GM12878 (cell line): ENCODE measurements at regions not wholly inside any gene's neighbourhood (a gene's known extent, or its start where the extent isn't known, plus 50 kb on each side); places are given as distances from the start of the nearest gene placed in this dataset.

ENCODE experiments used
- ATAC-seq: fragments of 200-7000 bp; cut with Tn5 transposase; 3 replicates; pipeline ENCODE4 v1.9.1; 2020; ENCODE audit warnings: mild to moderate bottlenecking, moderate library complexity
- BruUV-seq: library from RNA; stranded (reverse); fragments of 400-500 nt; replicated peaks from 2 replicates; lab custom pipeline; 2021; lab: Mats Ljungman, UMichigan
- CTCF ChIA-PET: fragments of 300-600 bp; sonication (Branson Sonifier 250); formaldehyde crosslinking; extraction: SDS; loops from one replicate; lab custom pipeline; 2021; ENCODE audit warnings: inconsistent platforms; lab: Yijun Ruan, JAX
- POLR2A ChIA-PET: fragments of 350-600 bp; formaldehyde crosslinking; extraction: SDS; loops from one replicate; lab custom pipeline; 2021; ENCODE audit warnings: inconsistent platforms; lab: Charles Lee
- RAD21 ChIA-PET: fragments of 300-600 bp; sonication (Branson Sonifier 250); formaldehyde crosslinking; loops from one replicate; lab custom pipeline; 2023; ENCODE audit warnings: antibody characterized with exemption; ENCODE audit not compliant: unreplicated experiment; lab: Charles Lee
- SMC1A ChIA-PET: fragments of 300-600 bp; sonication (Branson Sonifier 250); formaldehyde crosslinking; loops from one replicate; lab custom pipeline; 2023; ENCODE audit not compliant: unreplicated experiment, uncharacterized antibody; lab: Charles Lee
- DNase-seq: peaks from one replicate; pipeline ENCODE4 v3.0.0-alpha.2; 2011; ENCODE audit warnings: low read depth, low spot score
- FAIRE-seq: peaks from 3 replicates; lab custom pipeline; 2011; peaks lifted over from hg19 to GRCh38; lab: Jason Lieb, UNC
- H2AFZ ChIP-seq: 2 replicates; pipeline ENCODE4 v1.6.0; 2011; ENCODE audit warnings: low read depth, low read length, control low read depth; ENCODE audit not compliant: control insufficient read depth
- H3K27ac ChIP-seq: 2 replicates; pipeline ENCODE4 v1.5.1; 2011; ENCODE audit warnings: control low read depth; ENCODE audit not compliant: control insufficient read depth, insufficient read depth
- H3K27me3 ChIP-seq, 2 experiments: replicated peaks in 1 of 2; 2 replicates each; pipeline versions ENCODE4 v1.6.0 to v1.6.1; 2011; ENCODE audit warnings: low read length in 1 of 2; ENCODE audit not compliant: control insufficient read depth in 2 of 2, insufficient read depth in 2 of 2
- H3K36me3 ChIP-seq, 2 experiments: 2 replicates each; pipeline ENCODE4 v1.5.1; 2011; ENCODE audit warnings: low read length in 1 of 2; ENCODE audit not compliant: control insufficient read depth in 2 of 2, insufficient read depth in 2 of 2
- H3K4me1 ChIP-seq: 2 replicates; pipeline ENCODE4 v1.6.1; 2011; ENCODE audit warnings: mild to moderate bottlenecking, low read length, moderate library complexity, mixed read lengths; ENCODE audit not compliant: control insufficient read depth, insufficient read depth
- H3K4me2 ChIP-seq: 2 replicates; pipeline ENCODE4 v1.6.0; 2011; ENCODE audit warnings: control low read depth; ENCODE audit not compliant: control insufficient read depth, insufficient read depth
- H3K4me3 ChIP-seq: fragments of 200-600 bp; sonication (generic); 2 replicates; pipeline ENCODE4 v1.5.1; 2016
- H3K79me2 ChIP-seq: 2 replicates; pipeline ENCODE4 v1.6.0; 2011; ENCODE audit warnings: low read length; ENCODE audit not compliant: control insufficient read depth, insufficient read depth
- H3K9ac ChIP-seq: 2 replicates; pipeline ENCODE4 v1.8.0; 2011; ENCODE audit warnings: low read length, control low read depth, mixed read lengths; ENCODE audit not compliant: control insufficient read depth, insufficient read depth
- H3K9me3 ChIP-seq: replicated peaks from 3 replicates; pipeline ENCODE4 v1.5.1; 2011; ENCODE audit warnings: mild to moderate bottlenecking, low read length; ENCODE audit not compliant: control insufficient read depth, insufficient read depth
- H4K20me1 ChIP-seq: 2 replicates; pipeline ENCODE4 v1.6.0; 2011; ENCODE audit not compliant: control insufficient read depth, insufficient read depth
- ATF7 ChIP-seq: fragments of 450-650 bp; IDR thresholded peaks from 2 replicates; pipeline ENCODE4 v1.6.1; 2016; ENCODE audit warnings: low read depth, mild to moderate bottlenecking
- BRCA1 ChIP-seq: IDR thresholded peaks from 2 replicates; pipeline ENCODE4 v1.6.1; 2011; ENCODE audit warnings: low read depth, low read length, improper control_type of control experiment
- CBX5 ChIP-seq: sonication (generic); IDR thresholded peaks from 2 replicates; pipeline ENCODE4 v1.6.1; 2016; ENCODE audit warnings: low read depth, moderate library complexity, mild to moderate bottlenecking, inconsistent platforms
- EED ChIP-seq: sonication (generic); IDR thresholded peaks from 2 replicates; pipeline ENCODE4 v1.6.1; 2016; ENCODE audit warnings: antibody characterized with exemption, low read depth
- EGR1 ChIP-seq, 2 experiments: IDR thresholded peaks; 1 replicate in 1 of 2; 2 replicates in 1 of 2; pipeline ENCODE4 v1.6.1; 2011 to 2012; ENCODE audit warnings: low read depth in 2 of 2, low read length in 2 of 2, borderline replicate concordance in 1 of 2, mild to moderate bottlenecking in 1 of 2, moderate library complexity in 1 of 2
- FOXK2 ChIP-seq: fragments of 450-650 bp; IDR thresholded peaks from 2 replicates; pipeline ENCODE4 v1.6.1; 2017; ENCODE audit warnings: mild to moderate bottlenecking, moderate library complexity
- LARP7 ChIP-seq: fragments of 450-650 bp; IDR thresholded peaks from 2 replicates; pipeline ENCODE4 v1.6.1; 2017; ENCODE audit warnings: mild to moderate bottlenecking
- RAD51 ChIP-seq: fragments of 450-650 bp; IDR thresholded peaks from 2 replicates; pipeline ENCODE4 v1.6.1; 2016; ENCODE audit warnings: moderate library complexity, mild to moderate bottlenecking, inconsistent platforms
- SP1 ChIP-seq: IDR thresholded peaks from one replicate; pipeline ENCODE4 v1.6.1; 2011; ENCODE audit warnings: low read depth, low read length
- SUPT20H ChIP-seq: IDR thresholded peaks from 2 replicates; pipeline ENCODE4 v1.6.1; 2011; ENCODE audit warnings: low read depth, mild to moderate bottlenecking, low read length, moderate library complexity, borderline replicate concordance; ENCODE audit not compliant: control insufficient read depth
- USF1 ChIP-seq: IDR thresholded peaks from 2 replicates; pipeline ENCODE4 v1.6.1; 2011; ENCODE audit warnings: borderline replicate concordance, low read depth, mild to moderate bottlenecking, moderate library complexity, mixed read lengths, low read length; ENCODE audit not compliant: insufficient read depth; ENCODE audit errors: extremely low read length
- YBX1 ChIP-seq: fragments of 450-650 bp; IDR thresholded peaks from 2 replicates; pipeline ENCODE4 v1.6.1; 2016; ENCODE audit warnings: antibody characterized with exemption
- WGBS: methylation state at CpG from one replicate; pipeline ENCODE4 v1.1.6; 2016; ENCODE audit warnings: low lambda C conversion rate; ENCODE audit not compliant: insufficient replicate concordance, insufficient coverage; ENCODE audit errors: missing lambda C conversion rate; 5-methylcytosine and 5-hydroxymethylcytosine counted together
- in situ Hi-C: fragments of 300-500 bp; cut with MboI; formaldehyde crosslinking; loops from 9 replicates; pipeline ENCODE4 v1.14.3; 2018; ENCODE audit warnings: mixed read lengths
- intact Hi-C: fragments of 100-400 bp; cut with micrococcal nuclease; formaldehyde crosslinking; loops from one replicate; pipeline ENCODE4 v1.14.2; 2022; ENCODE audit not compliant: unreplicated experiment
- TF ChIP-seq, protein P1 (sequence below): fragments of 150-350 bp; IDR thresholded peaks from 2 replicates; pipeline ENCODE4 v1.6.1; 2016; ENCODE audit warnings: low read depth, low read length
- TF ChIP-seq, protein P2 (sequence below): fragments of 450-650 bp; IDR thresholded peaks from 2 replicates; pipeline ENCODE4 v1.6.1; 2017; ENCODE audit warnings: mild to moderate bottlenecking
- TF ChIP-seq, protein P3 (sequence below): fragments of 450-650 bp; IDR thresholded peaks from 2 replicates; pipeline ENCODE4 v1.6.1; 2017; ENCODE audit warnings: low read depth, mild to moderate bottlenecking, moderate library complexity
- TF ChIP-seq, protein P4 (sequence below), 3 experiments: IDR thresholded peaks in 2 of 3; conservative IDR thresholded peaks in 1 of 3; 2 replicates each; pipeline ENCODE4 v1.5.1; 2011; ENCODE audit warnings: low read depth in 3 of 3, low read length in 3 of 3, mild to moderate bottlenecking in 3 of 3, control low read depth in 2 of 3, moderate library complexity in 2 of 3, inconsistent platforms in 1 of 3, mixed read lengths in 1 of 3; ENCODE audit not compliant: control insufficient read depth in 2 of 3, insufficient read depth in 1 of 3; ENCODE audit errors: extremely low read depth in 1 of 3

DNA sequence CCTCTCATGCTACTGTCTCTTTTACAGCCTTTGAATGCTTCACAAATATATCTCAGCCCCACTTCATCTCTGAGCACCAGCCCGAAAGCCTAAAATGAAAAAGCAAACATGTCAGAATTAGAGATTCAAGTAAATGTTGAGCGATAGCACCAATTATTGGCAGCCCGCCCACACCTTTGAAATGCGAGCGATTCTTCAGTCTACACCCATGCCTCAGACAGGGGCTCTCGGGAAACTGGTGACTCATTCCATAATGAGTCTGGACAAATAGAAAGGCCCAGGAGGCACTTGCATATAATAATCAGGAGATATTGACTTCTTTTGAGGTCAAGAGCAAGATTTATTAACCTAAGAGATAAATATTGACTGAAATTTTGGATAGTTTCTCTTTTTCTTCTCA lies 487.3 kb upstream of the PTBP2 start:
- Histone ChIP-seq H3K27ac (no peak overlapping the region), H3K4me1 (no peaks in the 10 kb centered on the region), H4K20me1 (no peaks in the 10 kb centered on the region), H3K79me2 (no peaks in the 10 kb centered on the region), H3K9me3 (no peaks in the 10 kb centered on the region), H3K4me2 (no peak overlapping the region), H2AFZ (no peak overlapping the region), H3K27me3 (no peaks in the 10 kb centered on the region), H3K9ac (no peak overlapping the region), H3K4me3 (no peak overlapping the region), H3K36me3 (no peaks in the 10 kb centered on the region)
- SMC1A ChIA-PET = no interaction called here
- BruUV-seq = no TSS peak
- POLR2A ChIA-PET = no interaction called here
- intact Hi-C loops (loop anchor here (10.0 kb wide), 2 partner anchors 731 to 1821 kb away; no protein-coding TSS in a partner anchor), in situ Hi-C loops (no loop called here)
- ATAC-seq (no peak), FAIRE-seq (no peak), DNase-seq (no peak)
- 34% methylated on average over 6 of the region's 6 CpGs for WGBS
- RAD21 ChIA-PET = no interaction called here
- CTCF ChIA-PET = no interaction called here
- TF ChIP-seq, protein P1, sequence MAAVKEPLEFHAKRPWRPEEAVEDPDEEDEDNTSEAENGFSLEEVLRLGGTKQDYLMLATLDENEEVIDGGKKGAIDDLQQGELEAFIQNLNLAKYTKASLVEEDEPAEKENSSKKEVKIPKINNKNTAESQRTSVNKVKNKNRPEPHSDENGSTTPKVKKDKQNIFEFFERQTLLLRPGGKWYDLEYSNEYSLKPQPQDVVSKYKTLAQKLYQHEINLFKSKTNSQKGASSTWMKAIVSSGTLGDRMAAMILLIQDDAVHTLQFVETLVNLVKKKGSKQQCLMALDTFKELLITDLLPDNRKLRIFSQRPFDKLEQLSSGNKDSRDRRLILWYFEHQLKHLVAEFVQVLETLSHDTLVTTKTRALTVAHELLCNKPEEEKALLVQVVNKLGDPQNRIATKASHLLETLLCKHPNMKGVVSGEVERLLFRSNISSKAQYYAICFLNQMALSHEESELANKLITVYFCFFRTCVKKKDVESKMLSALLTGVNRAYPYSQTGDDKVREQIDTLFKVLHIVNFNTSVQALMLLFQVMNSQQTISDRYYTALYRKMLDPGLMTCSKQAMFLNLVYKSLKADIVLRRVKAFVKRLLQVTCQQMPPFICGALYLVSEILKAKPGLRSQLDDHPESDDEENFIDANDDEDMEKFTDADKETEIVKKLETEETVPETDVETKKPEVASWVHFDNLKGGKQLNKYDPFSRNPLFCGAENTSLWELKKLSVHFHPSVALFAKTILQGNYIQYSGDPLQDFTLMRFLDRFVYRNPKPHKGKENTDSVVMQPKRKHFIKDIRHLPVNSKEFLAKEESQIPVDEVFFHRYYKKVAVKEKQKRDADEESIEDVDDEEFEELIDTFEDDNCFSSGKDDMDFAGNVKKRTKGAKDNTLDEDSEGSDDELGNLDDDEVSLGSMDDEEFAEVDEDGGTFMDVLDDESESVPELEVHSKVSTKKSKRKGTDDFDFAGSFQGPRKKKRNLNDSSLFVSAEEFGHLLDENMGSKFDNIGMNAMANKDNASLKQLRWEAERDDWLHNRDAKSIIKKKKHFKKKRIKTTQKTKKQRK = no peak
- no peak for TF ChIP-seq FOXK2
- TF ChIP-seq EED = no peak
- no peak for TF ChIP-seq SP1
- TF ChIP-seq, protein P2, sequence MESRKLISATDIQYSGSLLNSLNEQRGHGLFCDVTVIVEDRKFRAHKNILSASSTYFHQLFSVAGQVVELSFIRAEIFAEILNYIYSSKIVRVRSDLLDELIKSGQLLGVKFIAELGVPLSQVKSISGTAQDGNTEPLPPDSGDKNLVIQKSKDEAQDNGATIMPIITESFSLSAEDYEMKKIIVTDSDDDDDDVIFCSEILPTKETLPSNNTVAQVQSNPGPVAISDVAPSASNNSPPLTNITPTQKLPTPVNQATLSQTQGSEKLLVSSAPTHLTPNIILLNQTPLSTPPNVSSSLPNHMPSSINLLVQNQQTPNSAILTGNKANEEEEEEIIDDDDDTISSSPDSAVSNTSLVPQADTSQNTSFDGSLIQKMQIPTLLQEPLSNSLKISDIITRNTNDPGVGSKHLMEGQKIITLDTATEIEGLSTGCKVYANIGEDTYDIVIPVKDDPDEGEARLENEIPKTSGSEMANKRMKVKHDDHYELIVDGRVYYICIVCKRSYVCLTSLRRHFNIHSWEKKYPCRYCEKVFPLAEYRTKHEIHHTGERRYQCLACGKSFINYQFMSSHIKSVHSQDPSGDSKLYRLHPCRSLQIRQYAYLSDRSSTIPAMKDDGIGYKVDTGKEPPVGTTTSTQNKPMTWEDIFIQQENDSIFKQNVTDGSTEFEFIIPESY = no peak
- no peak for TF ChIP-seq RAD51
- no peak for TF ChIP-seq LARP7
- no peak for TF ChIP-seq EGR1 (IDR thresholded peaks at IDR 0.05; ENCODE audit: borderline replicate concordance in 1 of 2, low read depth in 2 of 2, low read length in 2 of 2)
- TF ChIP-seq BRCA1 = no peak
- TF ChIP-seq CBX5 = no peak
- TF ChIP-seq, protein P3, sequence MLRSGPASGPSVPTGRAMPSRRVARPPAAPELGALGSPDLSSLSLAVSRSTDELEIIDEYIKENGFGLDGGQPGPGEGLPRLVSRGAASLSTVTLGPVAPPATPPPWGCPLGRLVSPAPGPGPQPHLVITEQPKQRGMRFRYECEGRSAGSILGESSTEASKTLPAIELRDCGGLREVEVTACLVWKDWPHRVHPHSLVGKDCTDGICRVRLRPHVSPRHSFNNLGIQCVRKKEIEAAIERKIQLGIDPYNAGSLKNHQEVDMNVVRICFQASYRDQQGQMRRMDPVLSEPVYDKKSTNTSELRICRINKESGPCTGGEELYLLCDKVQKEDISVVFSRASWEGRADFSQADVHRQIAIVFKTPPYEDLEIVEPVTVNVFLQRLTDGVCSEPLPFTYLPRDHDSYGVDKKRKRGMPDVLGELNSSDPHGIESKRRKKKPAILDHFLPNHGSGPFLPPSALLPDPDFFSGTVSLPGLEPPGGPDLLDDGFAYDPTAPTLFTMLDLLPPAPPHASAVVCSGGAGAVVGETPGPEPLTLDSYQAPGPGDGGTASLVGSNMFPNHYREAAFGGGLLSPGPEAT = no peak
- no peak for TF ChIP-seq USF1
- TF ChIP-seq, protein P4, sequence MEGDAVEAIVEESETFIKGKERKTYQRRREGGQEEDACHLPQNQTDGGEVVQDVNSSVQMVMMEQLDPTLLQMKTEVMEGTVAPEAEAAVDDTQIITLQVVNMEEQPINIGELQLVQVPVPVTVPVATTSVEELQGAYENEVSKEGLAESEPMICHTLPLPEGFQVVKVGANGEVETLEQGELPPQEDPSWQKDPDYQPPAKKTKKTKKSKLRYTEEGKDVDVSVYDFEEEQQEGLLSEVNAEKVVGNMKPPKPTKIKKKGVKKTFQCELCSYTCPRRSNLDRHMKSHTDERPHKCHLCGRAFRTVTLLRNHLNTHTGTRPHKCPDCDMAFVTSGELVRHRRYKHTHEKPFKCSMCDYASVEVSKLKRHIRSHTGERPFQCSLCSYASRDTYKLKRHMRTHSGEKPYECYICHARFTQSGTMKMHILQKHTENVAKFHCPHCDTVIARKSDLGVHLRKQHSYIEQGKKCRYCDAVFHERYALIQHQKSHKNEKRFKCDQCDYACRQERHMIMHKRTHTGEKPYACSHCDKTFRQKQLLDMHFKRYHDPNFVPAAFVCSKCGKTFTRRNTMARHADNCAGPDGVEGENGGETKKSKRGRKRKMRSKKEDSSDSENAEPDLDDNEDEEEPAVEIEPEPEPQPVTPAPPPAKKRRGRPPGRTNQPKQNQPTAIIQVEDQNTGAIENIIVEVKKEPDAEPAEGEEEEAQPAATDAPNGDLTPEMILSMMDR (IDR thresholded peaks at IDR 0.05 in 2 of 3, conservative IDR thresholded peaks at IDR 0.05 in 1 of 3; ENCODE audit: control insufficient read depth in 2 of 3, extremely low read depth in 1 of 3, insufficient read depth in 1 of 3, low read depth in 3 of 3, low read length in 3 of 3) = no peak
- TF ChIP-seq SUPT20H = no peak
- no peak for TF ChIP-seq YBX1
- no peak for TF ChIP-seq ATF7
